ENCODE measurements at regions not wholly inside any gene's neighbourhood (a gene's known extent, or its start where the extent isn't known, plus 50 kb on each side); places are given as distances from the start of the nearest gene placed in this dataset.
"Not testable (repeated sequence)": the region's sequence is repeated elsewhere in the genome, so short reads cannot be mapped to it uniquely, and the experiment has no call there.

- no peak for DNase-seq
Observed at GRCh38 chr4:103305355-103305754, 107.2 kb upstream of the CENPE start.

GRCh38 chr4:103303011-103303410, 104.9 kb upstream of the CENPE start:
- no peak for DNase-seq

- no peak for DNase-seq
Observed at GRCh38 chr4:103292959-103293358, 94.8 kb upstream of the CENPE start.

- no peak for DNase-seq
Observed at GRCh38 chr4:103292373-103292772, 94.2 kb upstream of the CENPE start.

GRCh38 chr4:103289186-103289585, 91.0 kb upstream of the CENPE start:
- DNase-seq: no peak

- no peak for DNase-seq
Observed at GRCh38 chr4:103272174-103272573, 74.0 kb upstream of the CENPE start.

GRCh38 chr4:103268746-103269145, 70.6 kb upstream of the CENPE start:
- DNase-seq: no peak

- DNase-seq: no peak
Observed at GRCh38 chr4:103264905-103265304, 66.8 kb upstream of the CENPE start.

GRCh38 chr4:103256068-103256467, 57.9 kb upstream of the CENPE start:
- not testable (repeated sequence) for DNase-seq

Measured in NCI-H345 (cell line).